ENCODE measurements at regions not wholly inside any gene's neighbourhood (a gene's known extent, or its start where the extent isn't known, plus 50 kb on each side); places are given as distances from the start of the nearest gene placed in this dataset.
A peak's percentile ranks its signal among the peaks of the same experiment; 100 is the strongest.

- Histone ChIP-seq H3K36me3 (ENCODE audit: control insufficient read depth in 2 of 2, extremely low read depth in 1 of 2, insufficient read depth in 2 of 2, low read length in 2 of 2) (no peaks in the 10 kb centered on the region), H3K27me3 (ENCODE audit: control insufficient read depth, extremely low read depth, insufficient read depth, low read length) (no peaks in the 10 kb centered on the region), H4K20me1 (ENCODE audit: control insufficient read depth, extremely low read depth, insufficient read depth, low read length) (no peaks in the 10 kb centered on the region), H3K9me1 (ENCODE audit: control insufficient read depth, extremely low read depth, insufficient read depth, low read length) (no peaks in the 10 kb centered on the region), H3K9me3 (ENCODE audit: control insufficient read depth, low read depth, low read length) (no peaks in the 10 kb centered on the region), H3K79me2 (ENCODE audit: control insufficient read depth, insufficient read depth, low read length) (no peaks in the 10 kb centered on the region), H3K4me2 (ENCODE audit: control insufficient read depth, extremely low read depth, insufficient read depth, low read depth, low read length) (no peak overlapping the region), H3K4me1 (ENCODE audit: control insufficient read depth, extremely low read depth, insufficient read depth, low read length) (peaks cover 15% of the 10 kb centered on the region), H2AFZ (ENCODE audit: control insufficient read depth, low read length) (no peak overlapping the region), H3K9ac (ENCODE audit: control insufficient read depth, extremely low read depth, insufficient read depth, low read length) (no peak overlapping the region), H3K27ac (ENCODE audit: control insufficient read depth, insufficient read depth, low read length) (no peak overlapping the region), H3K4me3 (ENCODE audit: control insufficient read depth in 2 of 3, extremely low read depth in 1 of 3, insufficient read depth in 2 of 3, low read depth in 1 of 3, low read length in 3 of 3) (no peak overlapping the region)
- dilution Hi-C loops (cut with MboI; ENCODE audit: extremely low pct_ligation_motif_present, low sequenced_read_pairs), result no loop called here
- DNase-seq (ENCODE audit: low read depth, low spot score) (no peak), FAIRE-seq (no peak)
- no peak for TF ChIP-seq CTCF (optimal IDR thresholded peaks at IDR 0.05 in 1 of 3, IDR thresholded peaks at IDR 0.05 in 1 of 3, conservative IDR thresholded peaks at IDR 0.05 in 1 of 3; ENCODE audit: extremely low read depth in 1 of 3, insufficient read depth in 2 of 3, low read length in 3 of 3)
- TF ChIP-seq EZH2 (IDR thresholded peaks at IDR 0.05; ENCODE audit: low read length), result no peak
Observed at GRCh38 chr10:124213899-124214510, 120.6 kb upstream of the CHST15 start.

GRCh38 chr10:124213471-124213870, 120.1 kb upstream of the CHST15 start:
- no peaks in the 10 kb centered on the region for H3K9me1 ChIP-seq (ENCODE audit: control insufficient read depth, extremely low read depth, insufficient read depth, low read length)
- H4K20me1 ChIP-seq (ENCODE audit: control insufficient read depth, extremely low read depth, insufficient read depth, low read length), result no peaks in the 10 kb centered on the region
- H3K9me3 ChIP-seq (ENCODE audit: control insufficient read depth, low read depth, low read length), result no peaks in the 10 kb centered on the region
- no peak overlapping the region for H3K4me2 ChIP-seq (ENCODE audit: control insufficient read depth, extremely low read depth, insufficient read depth, low read depth, low read length)
- H3K9ac ChIP-seq (ENCODE audit: control insufficient read depth, extremely low read depth, insufficient read depth, low read length), result no peak overlapping the region
- no peaks in the 10 kb centered on the region for H3K36me3 ChIP-seq (ENCODE audit: control insufficient read depth in 2 of 2, extremely low read depth in 1 of 2, insufficient read depth in 2 of 2, low read length in 2 of 2)
- no peaks in the 10 kb centered on the region for H3K79me2 ChIP-seq (ENCODE audit: control insufficient read depth, insufficient read depth, low read length)
- H3K27ac ChIP-seq (ENCODE audit: control insufficient read depth, insufficient read depth, low read length), result no peak overlapping the region
- dilution Hi-C loops (cut with MboI; ENCODE audit: extremely low pct_ligation_motif_present, low sequenced_read_pairs), result no loop called here
- no peak overlapping the region for H2AFZ ChIP-seq (ENCODE audit: control insufficient read depth, low read length)
- peak; percentile 55 for DNase-seq (ENCODE audit: low read depth, low spot score)
- no peak overlapping the region for H3K4me3 ChIP-seq (ENCODE audit: control insufficient read depth in 2 of 3, extremely low read depth in 1 of 3, insufficient read depth in 2 of 3, low read depth in 1 of 3, low read length in 3 of 3)
- peaks cover 10% of the 10 kb centered on the region for H3K4me1 ChIP-seq (ENCODE audit: control insufficient read depth, extremely low read depth, insufficient read depth, low read length)
- TF ChIP-seq CTCF (optimal IDR thresholded peaks at IDR 0.05 in 1 of 3, IDR thresholded peaks at IDR 0.05 in 1 of 3, conservative IDR thresholded peaks at IDR 0.05 in 1 of 3; ENCODE audit: extremely low read depth in 1 of 3, insufficient read depth in 2 of 3, low read length in 3 of 3), result no peak
- TF ChIP-seq EZH2 (IDR thresholded peaks at IDR 0.05; ENCODE audit: low read length), result no peak
- no peaks in the 10 kb centered on the region for H3K27me3 ChIP-seq (ENCODE audit: control insufficient read depth, extremely low read depth, insufficient read depth, low read length)
- FAIRE-seq, result no peak
